NCI-H146 treated with DMSO at 0.1 percent for 48 hours (cell line): ENCODE measurements at regions not wholly inside any gene's neighbourhood (a gene's known extent, or its start where the extent isn't known, plus 50 kb on each side); places are given as distances from the start of the nearest gene placed in this dataset.
A peak's percentile ranks its signal among the peaks of the same experiment; 100 is the strongest.
"Not testable (repeated sequence)": the region's sequence is repeated elsewhere in the genome, so short reads cannot be mapped to it uniquely, and the experiment has no call there.

ENCODE experiments used
- DNase-seq: peaks from one replicate; lab custom pipeline; 2025; ENCODE audit not compliant: unreplicated experiment; lab: John Stamatoyannopoulos, UW

- DNase-seq, result no peak
Measured at GRCh38 chr11:92035488-92035887, 189.1 kb upstream of the FAT3 start.

DNA sequence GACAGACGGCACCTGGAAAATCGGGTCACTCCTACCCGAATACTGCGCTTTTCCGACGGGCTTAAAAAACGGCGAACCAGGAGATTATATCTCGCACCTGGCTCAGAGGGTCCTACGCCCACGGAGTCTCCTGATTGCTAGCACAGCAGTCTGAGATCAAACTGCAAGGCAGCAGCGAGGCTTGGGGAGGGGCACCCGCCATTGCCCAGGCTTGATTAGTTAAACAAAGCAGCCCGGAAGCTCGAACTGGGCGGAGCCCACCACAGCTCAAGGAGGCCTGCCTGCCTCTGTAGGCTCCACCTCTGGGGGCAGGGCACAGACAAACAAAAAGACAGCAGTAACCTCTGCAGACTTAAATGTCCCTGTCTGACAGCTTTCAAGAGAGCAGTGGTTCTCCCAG lies 197.5 kb upstream of the FAT3 start:
- DNase-seq, result not testable (repeated sequence)

DNA sequence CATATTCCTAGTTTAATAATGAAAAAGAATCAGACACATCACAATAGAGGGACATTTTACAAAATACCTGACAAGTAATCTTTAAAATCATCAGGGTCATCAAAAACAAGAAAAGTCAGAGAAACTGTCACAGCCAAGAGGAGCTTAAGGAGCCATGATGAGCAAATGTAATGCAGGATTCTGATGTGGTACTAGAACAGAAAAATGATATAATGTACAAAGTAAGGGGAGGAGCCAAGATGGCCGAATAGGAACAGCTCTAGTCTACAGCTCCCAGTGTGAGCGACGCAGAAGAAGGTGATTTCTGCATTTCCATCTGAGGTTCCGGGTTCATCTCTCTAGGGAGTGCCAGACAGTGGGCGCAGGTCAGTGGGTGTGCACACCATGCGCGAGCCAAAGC lies 198.0 kb upstream of the FAT3 start:
- no peak for DNase-seq

- no peak for DNase-seq
Measured at GRCh38 chr11:92024788-92025187, 199.8 kb upstream of the FAT3 start.

DNA sequence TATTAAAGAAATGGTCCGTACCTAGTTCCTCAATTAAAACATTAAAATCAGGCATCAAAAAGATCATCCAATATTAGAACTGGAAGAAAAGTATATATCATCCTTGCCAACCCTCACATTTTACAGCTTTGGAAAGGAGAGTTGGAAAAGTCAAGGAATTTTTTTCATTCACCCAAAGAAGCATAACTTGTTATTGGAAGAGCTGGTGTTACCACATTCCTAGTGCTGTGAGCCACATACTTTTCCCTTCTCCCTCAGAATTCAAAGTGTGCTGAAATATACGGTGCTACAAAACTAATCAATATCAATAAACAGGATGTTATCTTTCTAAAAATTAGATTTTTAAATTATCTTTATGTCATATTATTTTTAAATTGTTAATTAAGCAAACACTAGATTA lies 202.1 kb upstream of the FAT3 start:
- no peak for DNase-seq

DNA sequence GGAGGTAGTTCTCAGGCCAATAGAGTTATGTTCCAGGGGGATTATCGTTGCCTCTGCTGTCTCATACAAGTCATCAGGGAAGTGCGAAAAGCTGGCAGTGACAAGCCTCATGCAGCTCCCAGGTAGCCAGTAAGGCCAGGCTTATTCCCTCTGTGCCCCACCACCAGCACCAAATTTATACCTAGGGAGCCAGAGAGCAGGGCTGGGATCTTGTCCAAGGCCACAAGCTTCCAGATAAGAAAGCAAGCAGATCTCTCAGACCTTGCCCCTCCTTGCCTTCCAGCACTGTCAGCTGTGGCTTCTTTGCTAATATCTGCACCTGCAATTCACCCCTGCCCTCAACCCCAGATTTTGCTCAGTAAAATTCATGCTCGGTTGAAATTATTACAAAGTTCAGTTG lies 206.3 kb upstream of the FAT3 start:
- DNase-seq, result no peak

- DNase-seq, result no peak
Measured at GRCh38 chr11:92008249-92008648, 216.4 kb upstream of the FAT3 start.

DNA sequence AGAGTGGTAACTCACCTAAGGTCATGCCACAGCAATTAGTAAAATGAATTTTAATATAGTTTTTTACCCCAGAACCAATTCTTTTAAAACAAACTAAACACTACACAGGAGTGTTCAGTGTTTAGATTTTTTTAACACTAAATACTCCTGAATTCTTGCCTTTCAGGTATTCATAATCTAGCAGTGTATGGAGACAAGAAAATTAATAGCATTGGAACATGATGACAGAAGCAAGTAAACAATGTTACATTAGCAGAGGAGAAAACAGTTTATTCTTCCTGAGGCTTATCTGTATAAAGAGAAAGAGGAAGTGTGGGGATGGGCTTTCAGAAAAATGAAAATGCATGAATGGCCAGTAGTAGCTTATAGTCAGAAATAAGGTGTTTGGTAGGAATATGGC lies 222.1 kb upstream of the FAT3 start:
- DNase-seq, result no peak

DNA sequence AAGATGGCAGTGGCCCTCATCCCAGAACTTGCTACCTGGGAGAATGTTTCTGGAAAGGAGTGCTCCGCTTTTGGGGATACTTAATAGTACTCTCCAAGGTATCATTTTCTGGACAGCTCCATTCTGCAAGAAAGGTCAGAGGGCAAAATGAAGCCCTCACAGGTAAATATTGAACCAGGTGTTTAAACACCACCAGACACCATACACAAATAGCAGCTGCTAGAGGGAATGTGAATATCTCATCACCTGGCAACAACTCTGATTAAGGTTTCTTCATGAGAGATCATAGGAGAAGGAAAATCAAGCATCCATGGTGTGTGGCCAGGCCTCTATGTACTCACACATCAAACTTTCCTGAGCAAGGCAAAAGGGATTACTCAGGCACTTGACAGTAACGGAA lies 226.1 kb upstream of the FAT3 start:
- DNase-seq, result peak; percentile 93

DNA sequence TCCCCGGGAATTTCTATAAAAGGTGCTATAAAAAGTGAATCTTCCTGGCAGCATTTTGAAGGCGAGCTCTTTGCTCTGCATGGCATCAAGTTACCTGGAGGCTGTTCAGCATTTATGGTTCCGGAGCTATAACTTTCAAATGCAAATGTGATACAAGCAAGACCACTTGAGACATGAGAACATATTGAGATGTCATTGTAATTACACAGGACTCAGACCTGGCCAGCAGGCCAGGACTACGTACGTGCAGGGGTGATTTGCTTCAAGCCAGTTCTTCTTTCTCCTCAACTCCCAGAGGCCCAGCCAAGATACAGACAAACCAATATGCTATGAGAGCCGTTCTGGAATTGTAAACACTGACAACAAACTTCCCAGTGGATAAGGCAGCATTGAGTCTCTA lies 227.4 kb upstream of the FAT3 start:
- peak; percentile 13 for DNase-seq

- no peak for DNase-seq
Measured at GRCh38 chr11:91996526-91996925, 228.1 kb upstream of the FAT3 start.

GRCh38 chr11:91988443-91988842 lies 236.2 kb upstream of the FAT3 start:
- not testable (repeated sequence) for DNase-seq

DNA sequence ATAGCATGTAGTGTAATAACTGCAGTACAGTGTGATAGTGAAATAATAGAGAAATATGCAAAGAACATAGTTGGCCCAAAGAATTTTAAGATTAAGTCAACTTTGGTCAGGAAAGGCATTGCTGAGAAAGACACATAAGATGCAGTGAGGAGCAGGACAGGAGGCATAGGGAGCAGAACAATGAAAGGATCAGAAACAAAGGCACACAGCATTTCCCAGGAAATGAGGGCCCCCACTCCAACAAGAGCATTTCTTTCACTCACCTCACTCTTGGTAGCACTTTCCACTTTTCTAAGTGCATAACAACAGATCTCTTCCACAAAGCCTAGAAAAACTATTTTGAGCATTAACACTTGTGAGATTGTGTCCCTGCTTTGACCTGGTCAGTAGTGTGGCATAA lies 238.4 kb upstream of the FAT3 start:
- no peak for DNase-seq

DNA sequence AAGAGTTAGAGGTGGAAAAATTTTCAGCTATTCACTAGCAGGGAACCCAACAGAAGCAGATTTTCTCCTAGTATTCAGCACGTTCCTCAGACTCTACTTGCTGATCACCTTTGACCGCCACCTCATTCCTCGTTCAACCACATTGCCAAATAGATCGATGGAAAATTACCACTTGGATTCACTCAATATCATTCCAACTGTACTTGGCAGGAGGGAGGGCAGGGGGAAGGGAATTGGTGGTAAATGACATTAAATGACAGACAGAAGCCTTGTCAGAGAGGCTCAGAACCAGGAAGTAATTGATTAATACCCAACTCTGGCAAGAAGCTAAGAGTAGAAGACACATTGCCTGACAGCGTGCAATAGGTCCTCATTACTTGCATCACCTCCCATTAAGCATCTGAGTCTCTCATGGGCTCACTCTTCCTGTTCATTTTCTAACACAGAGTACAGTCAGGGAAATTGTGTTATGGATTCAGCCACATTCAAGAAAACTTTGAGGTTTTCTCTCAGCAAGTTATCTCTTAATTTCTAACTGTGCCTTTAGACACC lies 240.5 kb upstream of the FAT3 start:
- no peak for DNase-seq

- DNase-seq, result no peak
Measured at GRCh38 chr11:91981995-91982394, 242.6 kb upstream of the FAT3 start.

GRCh38 chr11:91979775-91980174 lies 244.8 kb upstream of the FAT3 start:
- DNase-seq, result no peak

DNA sequence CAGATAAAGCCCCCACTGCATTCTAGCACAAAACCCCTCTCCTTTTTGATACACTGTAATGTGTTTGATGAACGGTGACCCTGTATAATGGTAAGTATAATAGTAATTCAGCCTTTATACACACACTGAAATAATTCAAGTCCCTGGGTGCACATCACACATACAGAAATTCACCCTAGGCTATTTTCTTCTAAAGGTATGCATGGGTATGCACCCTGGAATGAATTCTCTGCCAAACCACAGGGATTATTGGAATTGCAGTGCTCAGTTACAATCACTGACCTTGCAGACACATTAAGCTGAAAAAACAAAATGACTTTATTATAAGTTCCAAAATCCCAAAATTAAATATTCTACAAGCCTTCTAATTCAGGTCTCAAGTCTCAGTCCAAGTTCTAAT lies 245.9 kb upstream of the FAT3 start:
- no peak for DNase-seq

GRCh38 chr11:91972665-91973266 lies 251.9 kb upstream of the FAT3 start:
- DNase-seq, result no peak

- no peak for DNase-seq
Measured at GRCh38 chr11:91970624-91971023, 254.0 kb upstream of the FAT3 start.

DNA sequence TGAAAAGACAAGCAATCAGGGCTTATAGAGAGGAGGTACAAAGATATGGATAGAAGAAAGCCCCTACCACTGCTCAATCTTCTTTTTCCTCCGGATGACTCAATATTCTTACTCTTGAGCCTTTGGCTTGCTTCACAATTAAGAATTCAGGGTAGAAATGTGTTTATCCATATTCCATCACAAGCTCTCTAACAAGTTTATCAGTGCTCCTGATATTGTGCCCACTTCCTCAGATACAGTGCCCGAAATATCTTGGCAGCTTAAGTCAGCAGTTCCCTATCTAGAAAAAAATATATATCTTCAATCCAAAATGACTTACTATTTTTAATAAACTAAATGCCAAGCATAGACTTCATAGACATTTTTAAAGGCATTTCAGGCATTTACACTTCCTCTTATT lies 255.1 kb upstream of the FAT3 start:
- no peak for DNase-seq

GRCh38 chr11:91967691-91968045 lies 256.9 kb upstream of the FAT3 start:
- no peak for DNase-seq

DNA sequence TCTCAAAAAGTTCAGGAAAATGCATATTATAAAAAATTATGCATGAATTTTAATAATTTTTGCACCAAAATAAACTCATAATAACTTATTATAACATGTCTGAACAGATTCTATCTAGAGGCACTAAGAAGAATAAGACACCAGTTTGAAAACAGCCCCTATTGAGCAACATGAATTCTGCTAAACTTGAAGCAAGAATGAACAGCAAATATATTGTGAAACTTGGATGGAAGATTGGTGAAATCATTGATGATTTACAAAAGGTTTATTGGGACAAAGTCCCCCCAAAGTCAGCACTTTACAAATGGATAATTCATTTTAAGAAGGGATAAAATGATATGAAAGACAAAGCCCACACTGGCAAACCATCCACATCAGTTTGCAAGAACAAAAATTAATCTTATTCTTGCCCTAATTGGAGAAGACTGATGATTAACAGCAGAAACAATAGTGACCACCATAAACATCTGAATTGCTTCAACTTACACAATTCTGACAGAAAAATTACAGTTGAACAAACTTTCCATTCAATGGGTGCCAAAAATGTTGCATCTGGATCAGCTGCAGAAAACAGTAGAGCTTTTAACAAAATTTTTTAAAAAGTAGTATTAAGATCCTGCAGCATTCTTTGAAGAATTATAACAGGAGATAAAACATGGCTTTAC lies 257.5 kb upstream of the FAT3 start:
- no peak for DNase-seq

DNA sequence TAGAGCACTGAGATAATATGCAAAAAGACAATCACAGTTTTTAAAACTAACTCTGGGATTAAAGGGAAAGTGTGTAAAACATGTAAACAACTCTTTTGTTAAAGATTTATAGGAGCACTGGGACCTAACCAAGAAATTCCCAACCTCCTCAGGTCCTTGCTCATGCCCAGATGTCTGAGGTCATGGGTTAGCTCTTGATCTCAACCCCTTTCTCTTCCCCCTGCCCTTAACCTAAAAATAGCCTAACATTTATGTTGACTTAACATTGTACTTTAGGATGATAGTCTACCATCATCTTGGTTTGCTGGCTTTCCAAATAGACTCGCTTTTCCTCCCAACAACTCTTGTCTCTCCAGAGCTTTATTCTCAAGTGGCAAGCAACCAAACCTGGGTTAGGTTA lies 258.2 kb upstream of the FAT3 start:
- DNase-seq, result no peak
